ENCODE measurements at regions not wholly inside any gene's neighbourhood (a gene's known extent, or its start where the extent isn't known, plus 50 kb on each side); places are given as distances from the start of the nearest gene placed in this dataset.

DNA sequence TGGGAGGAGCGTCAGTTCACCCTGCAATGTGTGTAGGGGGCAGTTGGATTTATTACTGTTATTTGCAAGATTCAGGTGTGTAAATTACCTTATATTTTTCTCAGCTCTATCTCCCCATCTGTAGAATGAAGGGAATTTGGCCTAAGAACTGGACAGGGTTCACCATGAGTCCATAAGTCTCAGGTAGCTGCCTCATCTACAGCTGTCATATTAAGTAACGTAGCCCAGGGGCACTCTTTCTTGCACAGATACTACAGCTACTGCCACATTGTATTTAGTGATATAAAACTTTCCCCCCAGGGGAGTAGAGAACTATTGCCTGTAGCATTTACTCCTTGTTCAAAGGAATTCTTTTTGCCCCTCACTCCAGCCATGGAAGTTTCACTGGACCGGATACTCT is 301.4 kb upstream of the ZNF608 start:
- TF ChIP-seq TCF12 (IDR thresholded peaks at IDR 0.05; ENCODE audit: low read depth) (no peak), MAX (IDR thresholded peaks at IDR 0.05) (no peak), USF1 (IDR thresholded peaks at IDR 0.05) (no peak), EGR1 (IDR thresholded peaks at IDR 0.05) (no peak), NFIC (IDR thresholded peaks at IDR 0.05) (no peak), TAF1 (IDR thresholded peaks at IDR 0.05; ENCODE audit: low read depth) (no peak), TEAD4 (IDR thresholded peaks at IDR 0.05) (no peak), YY1 (IDR thresholded peaks at IDR 0.05; ENCODE audit: low read depth) (no peak), CEBPB (IDR thresholded peaks at IDR 0.05) (no peak), RAD21 (IDR thresholded peaks at IDR 0.05; ENCODE audit: low read depth) (no peak), CREB1 (IDR thresholded peaks at IDR 0.05; ENCODE audit: low read depth) (no peak), EP300 (IDR thresholded peaks at IDR 0.05; ENCODE audit: borderline replicate concordance) (no peak)
- TF ChIP-seq, protein P1, sequence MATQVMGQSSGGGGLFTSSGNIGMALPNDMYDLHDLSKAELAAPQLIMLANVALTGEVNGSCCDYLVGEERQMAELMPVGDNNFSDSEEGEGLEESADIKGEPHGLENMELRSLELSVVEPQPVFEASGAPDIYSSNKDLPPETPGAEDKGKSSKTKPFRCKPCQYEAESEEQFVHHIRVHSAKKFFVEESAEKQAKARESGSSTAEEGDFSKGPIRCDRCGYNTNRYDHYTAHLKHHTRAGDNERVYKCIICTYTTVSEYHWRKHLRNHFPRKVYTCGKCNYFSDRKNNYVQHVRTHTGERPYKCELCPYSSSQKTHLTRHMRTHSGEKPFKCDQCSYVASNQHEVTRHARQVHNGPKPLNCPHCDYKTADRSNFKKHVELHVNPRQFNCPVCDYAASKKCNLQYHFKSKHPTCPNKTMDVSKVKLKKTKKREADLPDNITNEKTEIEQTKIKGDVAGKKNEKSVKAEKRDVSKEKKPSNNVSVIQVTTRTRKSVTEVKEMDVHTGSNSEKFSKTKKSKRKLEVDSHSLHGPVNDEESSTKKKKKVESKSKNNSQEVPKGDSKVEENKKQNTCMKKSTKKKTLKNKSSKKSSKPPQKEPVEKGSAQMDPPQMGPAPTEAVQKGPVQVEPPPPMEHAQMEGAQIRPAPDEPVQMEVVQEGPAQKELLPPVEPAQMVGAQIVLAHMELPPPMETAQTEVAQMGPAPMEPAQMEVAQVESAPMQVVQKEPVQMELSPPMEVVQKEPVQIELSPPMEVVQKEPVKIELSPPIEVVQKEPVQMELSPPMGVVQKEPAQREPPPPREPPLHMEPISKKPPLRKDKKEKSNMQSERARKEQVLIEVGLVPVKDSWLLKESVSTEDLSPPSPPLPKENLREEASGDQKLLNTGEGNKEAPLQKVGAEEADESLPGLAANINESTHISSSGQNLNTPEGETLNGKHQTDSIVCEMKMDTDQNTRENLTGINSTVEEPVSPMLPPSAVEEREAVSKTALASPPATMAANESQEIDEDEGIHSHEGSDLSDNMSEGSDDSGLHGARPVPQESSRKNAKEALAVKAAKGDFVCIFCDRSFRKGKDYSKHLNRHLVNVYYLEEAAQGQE (IDR thresholded peaks at IDR 0.05; ENCODE audit: low read depth): no peak

GRCh38 chr5:125049721-125050702 is 303.6 kb upstream of the ZNF608 start:
- TF ChIP-seq TAF1 (IDR thresholded peaks at IDR 0.05; ENCODE audit: low read depth) (no peak), TEAD4 (IDR thresholded peaks at IDR 0.05) (no peak), YY1 (IDR thresholded peaks at IDR 0.05; ENCODE audit: low read depth) (no peak), CEBPB (IDR thresholded peaks at IDR 0.05) (no peak), CREB1 (IDR thresholded peaks at IDR 0.05; ENCODE audit: low read depth) (no peak), ZBTB7A (IDR thresholded peaks at IDR 0.05; ENCODE audit: low read depth) (no peak), MAX (IDR thresholded peaks at IDR 0.05) (no peak), EP300 (IDR thresholded peaks at IDR 0.05; ENCODE audit: borderline replicate concordance) (no peak), USF1 (IDR thresholded peaks at IDR 0.05) (no peak), NFIC (IDR thresholded peaks at IDR 0.05) (no peak), EGR1 (IDR thresholded peaks at IDR 0.05) (no peak), RAD21 (IDR thresholded peaks at IDR 0.05; ENCODE audit: low read depth) (no peak), FOXM1 (IDR thresholded peaks at IDR 0.05; ENCODE audit: borderline replicate concordance, low read depth) (no peak), TCF12 (IDR thresholded peaks at IDR 0.05; ENCODE audit: low read depth) (no peak)
- TF ChIP-seq, protein P1 (IDR thresholded peaks at IDR 0.05; ENCODE audit: low read depth): no peak

- TF ChIP-seq NFIC (IDR thresholded peaks at IDR 0.05) (no peak), ZBTB7A (IDR thresholded peaks at IDR 0.05; ENCODE audit: low read depth) (no peak), TEAD4 (IDR thresholded peaks at IDR 0.05) (no peak), TCF12 (IDR thresholded peaks at IDR 0.05; ENCODE audit: low read depth) (no peak), EGR1 (IDR thresholded peaks at IDR 0.05) (no peak), EP300 (IDR thresholded peaks at IDR 0.05; ENCODE audit: borderline replicate concordance) (no peak), MAX (IDR thresholded peaks at IDR 0.05) (no peak), USF1 (IDR thresholded peaks at IDR 0.05) (no peak)
- TF ChIP-seq, protein P1 (IDR thresholded peaks at IDR 0.05; ENCODE audit: low read depth): no peak
These were observed 304.5 kb upstream of the ZNF608 start for GRCh38 chr5:125050926-125051325.
